NK-92 treated with Interleukin-12 subunit alpha and Interleukin-12 subunit beta, amount 100 ng/mL, for 24 hours (cell line): ENCODE measurements at regions not wholly inside any gene's neighbourhood (a gene's known extent, or its start where the extent isn't known, plus 50 kb on each side); places are given as distances from the start of the nearest gene placed in this dataset.

Source experiments
- DNase-seq: peaks from one replicate; lab custom pipeline; 2025; lab: John Stamatoyannopoulos, UW

GRCh38 chr16:8519179-8519578 is 71.1 kb downstream of the TMEM114 start:
- DNase-seq, result no peak

- no peak for DNase-seq
Observed at GRCh38 chr16:8517280-8517679, 73.0 kb downstream of the TMEM114 start.

GRCh38 chr16:8516471-8516870 is 73.8 kb downstream of the TMEM114 start:
- no peak for DNase-seq

- DNase-seq, result no peak
Observed at GRCh38 chr16:8512941-8513624, 77.2 kb downstream of the TMEM114 start.

GRCh38 chr16:8511464-8511863 is 78.8 kb downstream of the TMEM114 start:
- no peak for DNase-seq

GRCh38 chr16:8510160-8510559 is 80.2 kb downstream of the TMEM114 start:
- no peak for DNase-seq

GRCh38 chr16:8505327-8505991 is 84.9 kb downstream of the TMEM114 start:
- no peak for DNase-seq

GRCh38 chr16:8502446-8502845 is 87.9 kb downstream of the TMEM114 start:
- no peak for DNase-seq

GRCh38 chr16:8500351-8500750 is 90.0 kb downstream of the TMEM114 start:
- no peak for DNase-seq

- DNase-seq, result no peak
Observed at GRCh38 chr16:8496364-8496763, 93.9 kb downstream of the TMEM114 start.

- no peak for DNase-seq
Observed at GRCh38 chr16:8493972-8494371, 96.3 kb downstream of the TMEM114 start.

- DNase-seq, result no peak
Observed at GRCh38 chr16:8492690-8493089, 97.6 kb downstream of the TMEM114 start.

- no peak for DNase-seq
Observed at GRCh38 chr16:8489580-8489979, 100.7 kb downstream of the TMEM114 start.

GRCh38 chr16:8486985-8487384 is 103.3 kb downstream of the TMEM114 start:
- no peak for DNase-seq

GRCh38 chr16:8483396-8483795 is 106.9 kb downstream of the TMEM114 start:
- no peak for DNase-seq

GRCh38 chr16:8481810-8482209 is 108.5 kb downstream of the TMEM114 start:
- no peak for DNase-seq

- DNase-seq, result no peak
Observed at GRCh38 chr16:8476824-8477223, 113.5 kb downstream of the TMEM114 start.

- no peak for DNase-seq
Observed at GRCh38 chr16:8474587-8474986, 115.7 kb downstream of the TMEM114 start.

- DNase-seq, result no peak
Observed at GRCh38 chr16:8469102-8469778, 121.1 kb downstream of the TMEM114 start.

- no peak for DNase-seq
Observed at GRCh38 chr16:8464979-8465378, 125.3 kb downstream of the TMEM114 start.

- DNase-seq, result no peak
Observed at GRCh38 chr16:8459085-8459733, 131.1 kb downstream of the TMEM114 start.

GRCh38 chr16:8458481-8459046 is 131.7 kb downstream of the TMEM114 start:
- DNase-seq, result no peak
